Testis (tissue), 2 donors: ENCODE measurements at regions not wholly inside any gene's neighbourhood (a gene's known extent, or its start where the extent isn't known, plus 50 kb on each side); places are given as distances from the start of the nearest gene placed in this dataset.

Experiments used
- CTCF ChIP-seq, 3 experiments: fragments of 450-650 bp in 2 of 3; fragments of 200-600 bp in 1 of 3; sonication (generic) in 1 of 3; IDR thresholded peaks; one replicate each; pipeline ENCODE4 v1.5.1; 2016 to 2019; ENCODE audit warnings: antibody characterized with exemption in 3 of 3, mild to moderate bottlenecking in 2 of 3, moderate library complexity in 1 of 3
- POLR2A ChIP-seq: fragments of 450-650 bp; IDR thresholded peaks from one replicate; pipeline ENCODE4 v1.6.1; 2017; ENCODE audit warnings: antibody characterized with exemption, mild to moderate bottlenecking, moderate library complexity

GRCh38 chr10:55989188-55989587 is 371.9 kb downstream of the ZWINT start:
- TF ChIP-seq CTCF (IDR thresholded peaks at IDR 0.05) (no peak), POLR2A (no peak)
